Calu3 (cell line): ENCODE measurements at regions not wholly inside any gene's neighbourhood (a gene's known extent, or its start where the extent isn't known, plus 50 kb on each side); places are given as distances from the start of the nearest gene placed in this dataset.

Experiments used
- BruUV-seq: library from RNA; stranded (reverse); fragments of 400-500 nt; replicated peaks from 2 replicates; lab custom pipeline; 2021; lab: Mats Ljungman, UMichigan
- CTCF ChIA-PET: fragments of 300-600 bp; sonication (Branson Sonifier 250); formaldehyde crosslinking; loops from one replicate; lab custom pipeline; 2022; ENCODE audit warnings: antibody characterized with exemption; lab: Charles Lee
- DNase-seq: peaks from one replicate; pipeline ENCODE4 v3.0.0; 2022
- H3K27ac Mint-ChIP-seq: one replicate; pipeline ENCODE4 v1.8.0; 2022; ENCODE audit warnings: mixed read lengths; ENCODE audit not compliant: unreplicated experiment
- H3K27me3 Mint-ChIP-seq: one replicate; pipeline ENCODE4 v1.8.0; 2022; ENCODE audit warnings: mixed read lengths; ENCODE audit not compliant: unreplicated experiment
- H3K36me3 Mint-ChIP-seq: one replicate; pipeline ENCODE4 v1.8.0; 2022; ENCODE audit warnings: mild to moderate bottlenecking, moderate library complexity, mixed read lengths; ENCODE audit not compliant: insufficient read depth, unreplicated experiment
- H3K4me1 Mint-ChIP-seq: one replicate; pipeline ENCODE4 v1.8.0; 2022; ENCODE audit warnings: mild to moderate bottlenecking, low read depth, mixed read lengths; ENCODE audit not compliant: unreplicated experiment
- H3K4me3 Mint-ChIP-seq: one replicate; pipeline ENCODE4 v1.8.0; 2022; ENCODE audit warnings: mild to moderate bottlenecking, low read depth, moderate library complexity, mixed read lengths; ENCODE audit not compliant: unreplicated experiment
- H3K9me3 Mint-ChIP-seq: one replicate; pipeline ENCODE4 v1.8.0; 2022; ENCODE audit warnings: low read depth, mixed read lengths; ENCODE audit not compliant: unreplicated experiment
- CTCF ChIP-seq: fragments of 200-600 bp; IDR thresholded peaks from one replicate; pipeline ENCODE4 v1.8.0; 2022; ENCODE audit warnings: antibody characterized with exemption; ENCODE audit not compliant: unreplicated experiment
- intact Hi-C: fragments of 100-400 bp; cut with micrococcal nuclease; formaldehyde crosslinking; loops from one replicate; pipeline ENCODE4 v1.10.0; 2022; ENCODE audit not compliant: unreplicated experiment

GRCh38 chr10:6327961-6328698 lies 125.4 kb downstream of the PFKFB3 start:
- intact Hi-C loops = no loop called here
- CTCF ChIA-PET = no interaction called here
- Mint-ChIP-seq H3K4me3 (no peak overlapping the region), H3K27ac (no peak overlapping the region), H3K27me3 (no peaks in the 10 kb centered on the region), H3K9me3 (peaks cover 4% of the 10 kb centered on the region), H3K4me1 (no peaks in the 10 kb centered on the region), H3K36me3 (no peaks in the 10 kb centered on the region)
- no TSS peak for BruUV-seq
- TF ChIP-seq CTCF = no peak
- DNase-seq = no peak

- no peak for DNase-seq
- CTCF ChIA-PET = no interaction called here
- intact Hi-C loops = no loop called here
Observed at GRCh38 chr10:6328699-6329423, 126.1 kb downstream of the PFKFB3 start.

GRCh38 chr10:6333086-6333485 lies 130.4 kb downstream of the PFKFB3 start:
- intact Hi-C loops = no loop called here
- CTCF ChIA-PET = no interaction called here
- TF ChIP-seq CTCF = no peak
- Mint-ChIP-seq H3K36me3 (no peaks in the 10 kb centered on the region), H3K4me1 (no peaks in the 10 kb centered on the region), H3K4me3 (no peak overlapping the region), H3K27ac (no peak overlapping the region), H3K9me3 (peaks cover 11% of the 10 kb centered on the region), H3K27me3 (no peaks in the 10 kb centered on the region)
- no TSS peak for BruUV-seq
- no peak for DNase-seq

More at GRCh38 chr10:6328699-6329423, 126.1 kb downstream of the PFKFB3 start:
- no peak overlapping the region for H3K27ac Mint-ChIP-seq
- peaks cover 8% of the 10 kb centered on the region for H3K9me3 Mint-ChIP-seq
- BruUV-seq = no TSS peak
- H3K27me3 Mint-ChIP-seq = no peaks in the 10 kb centered on the region
- no peaks in the 10 kb centered on the region for H3K36me3 Mint-ChIP-seq
- no peak for TF ChIP-seq CTCF
- no peaks in the 10 kb centered on the region for H3K4me1 Mint-ChIP-seq
- H3K4me3 Mint-ChIP-seq = no peak overlapping the region

- peaks cover 11% of the 10 kb centered on the region for H3K9me3 Mint-ChIP-seq
- H3K4me3 Mint-ChIP-seq = no peak overlapping the region
- BruUV-seq = no TSS peak
- CTCF ChIA-PET = no interaction called here
- DNase-seq = no peak
- intact Hi-C loops = no loop called here
- no peak overlapping the region for H3K27ac Mint-ChIP-seq
- TF ChIP-seq CTCF = no peak
- H3K4me1 Mint-ChIP-seq = no peaks in the 10 kb centered on the region
- H3K36me3 Mint-ChIP-seq = no peaks in the 10 kb centered on the region
- no peaks in the 10 kb centered on the region for H3K27me3 Mint-ChIP-seq
Observed at GRCh38 chr10:6333973-6334372, 131.2 kb downstream of the PFKFB3 start.
